Omental fat pad (tissue), 3 donors: ENCODE measurements at regions not wholly inside any gene's neighbourhood (a gene's known extent, or its start where the extent isn't known, plus 50 kb on each side); places are given as distances from the start of the nearest gene placed in this dataset.

Experiments
- ATAC-seq: fragments of 150-250 bp; one replicate; pipeline ENCODE4 v1.9.1; 2016; ENCODE audit warnings: mild to moderate bottlenecking, moderate library complexity; ENCODE audit not compliant: low FRiP score
- DNase-seq: peaks from one replicate; pipeline ENCODE4 v3.0.0-alpha.2; 2019; ENCODE audit warnings: low spot score
- TF ChIP-seq, protein P1 (sequence below), 3 donors: fragments of 450-650 bp; IDR thresholded peaks; one replicate each; pipeline ENCODE4 v1.5.1; 2016 to 2017; ENCODE audit warnings: antibody characterized with exemption in 3 of 3, mild to moderate bottlenecking in 3 of 3, moderate library complexity in 2 of 3

DNA sequence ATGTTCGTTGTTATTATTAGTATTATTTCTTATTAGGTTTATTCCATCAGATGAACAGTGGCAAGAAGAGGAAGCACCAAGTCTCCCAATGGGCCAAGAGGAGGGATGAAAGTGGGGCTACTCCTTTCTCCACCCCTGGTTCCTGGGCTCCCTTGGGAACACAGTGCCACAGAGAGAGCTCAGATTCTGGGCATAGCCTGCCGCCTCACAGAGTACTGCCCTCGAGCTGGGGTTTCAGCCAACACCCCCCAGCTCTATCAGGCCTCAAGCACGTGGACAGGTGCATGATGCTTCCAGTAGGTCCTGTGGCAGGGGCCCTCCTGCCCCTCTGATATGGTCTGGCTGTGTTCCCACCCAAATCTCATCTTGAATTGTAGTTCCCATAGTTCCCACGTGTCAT, 103.6 kb upstream of the RNF32 start:
- TF ChIP-seq, protein P1, sequence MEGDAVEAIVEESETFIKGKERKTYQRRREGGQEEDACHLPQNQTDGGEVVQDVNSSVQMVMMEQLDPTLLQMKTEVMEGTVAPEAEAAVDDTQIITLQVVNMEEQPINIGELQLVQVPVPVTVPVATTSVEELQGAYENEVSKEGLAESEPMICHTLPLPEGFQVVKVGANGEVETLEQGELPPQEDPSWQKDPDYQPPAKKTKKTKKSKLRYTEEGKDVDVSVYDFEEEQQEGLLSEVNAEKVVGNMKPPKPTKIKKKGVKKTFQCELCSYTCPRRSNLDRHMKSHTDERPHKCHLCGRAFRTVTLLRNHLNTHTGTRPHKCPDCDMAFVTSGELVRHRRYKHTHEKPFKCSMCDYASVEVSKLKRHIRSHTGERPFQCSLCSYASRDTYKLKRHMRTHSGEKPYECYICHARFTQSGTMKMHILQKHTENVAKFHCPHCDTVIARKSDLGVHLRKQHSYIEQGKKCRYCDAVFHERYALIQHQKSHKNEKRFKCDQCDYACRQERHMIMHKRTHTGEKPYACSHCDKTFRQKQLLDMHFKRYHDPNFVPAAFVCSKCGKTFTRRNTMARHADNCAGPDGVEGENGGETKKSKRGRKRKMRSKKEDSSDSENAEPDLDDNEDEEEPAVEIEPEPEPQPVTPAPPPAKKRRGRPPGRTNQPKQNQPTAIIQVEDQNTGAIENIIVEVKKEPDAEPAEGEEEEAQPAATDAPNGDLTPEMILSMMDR (IDR thresholded peaks at IDR 0.05): no peak
- ATAC-seq (no peak), DNase-seq (no peak)

DNA sequence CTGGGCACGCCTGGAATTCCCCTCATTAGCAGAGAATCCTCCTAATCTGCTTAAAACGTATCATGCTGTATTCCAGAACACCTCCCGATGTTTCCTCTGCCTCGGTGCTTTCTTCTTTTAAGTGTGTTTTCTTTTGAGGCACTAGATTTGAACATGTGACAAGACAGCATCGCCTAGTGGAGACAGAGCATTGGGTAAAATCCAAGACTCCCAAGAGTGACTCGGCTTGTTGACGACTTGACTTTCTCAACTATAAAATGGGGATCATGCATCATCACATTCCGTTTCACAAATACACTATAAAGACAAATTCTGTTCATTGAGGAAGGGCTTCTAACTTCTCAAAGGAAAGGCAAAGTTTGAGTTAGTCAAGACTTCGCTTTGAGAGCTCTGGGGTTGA, 105.6 kb upstream of the RNF32 start:
- ATAC-seq: no peak
- no peak for DNase-seq
- TF ChIP-seq, protein P1 (IDR thresholded peaks at IDR 0.05): no peak

DNA sequence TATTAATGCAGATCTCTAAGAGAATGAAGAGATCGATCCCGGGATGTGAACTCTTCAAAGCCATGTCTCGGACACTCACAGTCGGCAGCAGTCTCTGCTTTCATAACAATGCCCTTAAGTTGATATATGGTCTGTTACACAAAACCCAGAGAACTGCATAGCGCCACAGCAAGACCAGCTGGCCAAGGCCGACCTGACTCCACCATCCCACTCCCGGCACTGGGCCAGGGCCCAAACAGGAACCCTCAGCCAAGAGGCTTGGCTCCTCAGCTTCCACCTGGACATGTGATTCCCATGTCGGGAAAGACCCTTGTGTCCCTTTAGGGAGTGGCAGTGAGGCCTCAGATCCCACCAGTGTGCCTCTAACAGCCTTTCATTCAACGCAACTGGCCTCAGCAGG, 106.6 kb upstream of the RNF32 start:
- ATAC-seq (no peak), DNase-seq (no peak)
- TF ChIP-seq, protein P1 (IDR thresholded peaks at IDR 0.05): no peak

DNA sequence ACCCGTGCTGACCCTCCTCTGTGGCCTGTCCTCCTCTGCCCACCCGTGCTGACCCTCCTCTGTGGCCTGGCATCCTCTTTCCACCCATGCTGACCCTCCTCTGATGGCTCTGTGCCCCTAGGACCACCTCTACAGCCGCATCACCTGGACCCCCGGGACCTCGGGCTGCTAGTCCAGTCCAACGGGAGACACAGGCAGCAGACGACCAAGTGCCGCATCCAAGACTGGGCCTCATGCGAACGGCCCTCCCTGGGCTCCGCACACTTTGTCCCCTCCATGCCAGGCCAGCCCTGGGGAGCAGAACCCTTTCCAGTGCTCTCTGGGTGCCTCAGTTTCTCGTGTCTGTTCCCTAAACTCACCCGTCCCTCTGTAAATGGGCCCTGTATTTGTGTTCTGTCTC, 107.2 kb upstream of the RNF32 start:
- TF ChIP-seq, protein P1 (IDR thresholded peaks at IDR 0.05): no peak
- ATAC-seq (no peak), DNase-seq (no peak)

DNA sequence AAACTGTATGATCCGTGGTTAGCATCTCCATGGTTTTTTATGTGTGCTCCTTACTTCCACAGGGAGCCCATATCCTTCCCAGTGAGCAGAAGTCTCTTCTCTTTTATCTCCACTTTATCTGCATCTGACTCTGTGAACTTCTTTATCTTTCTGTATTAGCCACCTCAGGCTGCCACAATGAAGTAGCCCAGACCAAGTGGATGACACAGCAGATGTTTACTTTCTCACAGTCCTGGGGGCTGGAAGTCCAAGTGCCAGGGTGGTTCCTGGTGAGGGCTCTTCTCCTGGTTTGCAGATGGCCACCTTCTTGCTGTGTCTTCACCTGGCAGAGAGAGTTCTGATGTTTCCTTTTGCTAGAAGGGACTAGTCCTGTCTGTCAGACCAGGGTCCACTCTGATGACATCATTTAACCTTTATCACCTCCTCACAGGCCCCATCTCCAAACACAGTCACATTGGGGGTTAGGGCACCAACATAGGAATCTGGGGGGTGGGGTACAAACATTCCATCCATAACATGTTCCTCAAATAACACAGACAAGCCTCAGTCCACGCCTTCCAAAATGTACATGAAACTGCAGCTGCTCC, 108.5 kb upstream of the RNF32 start:
- DNase-seq: no peak

DNA sequence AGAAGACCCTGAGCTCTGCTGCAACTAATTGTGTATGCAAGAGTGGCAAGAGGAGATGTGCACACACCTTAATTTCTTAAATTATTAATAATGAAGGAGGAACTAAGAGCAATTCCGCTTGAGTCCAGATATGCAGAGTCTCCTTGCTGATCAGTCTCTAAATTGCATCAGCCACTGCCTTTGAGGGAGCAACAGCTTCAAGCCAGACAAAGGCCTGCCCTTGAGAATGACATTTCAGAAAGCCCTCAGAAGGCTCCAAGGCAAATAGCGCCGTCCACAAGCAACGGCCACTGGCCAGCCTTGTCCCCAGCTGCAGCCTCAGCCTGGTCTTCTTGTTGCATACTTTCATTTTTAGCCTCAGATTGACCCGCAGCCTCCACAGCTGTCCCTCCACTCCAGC, 110.6 kb upstream of the RNF32 start:
- ATAC-seq (no peak), DNase-seq (no peak)
- TF ChIP-seq, protein P1 (IDR thresholded peaks at IDR 0.05): no peak

More for the DNA sequence above, 108.5 kb upstream of the RNF32 start:
- TF ChIP-seq, protein P1 (IDR thresholded peaks at IDR 0.05): no peak
- ATAC-seq: no peak

DNA sequence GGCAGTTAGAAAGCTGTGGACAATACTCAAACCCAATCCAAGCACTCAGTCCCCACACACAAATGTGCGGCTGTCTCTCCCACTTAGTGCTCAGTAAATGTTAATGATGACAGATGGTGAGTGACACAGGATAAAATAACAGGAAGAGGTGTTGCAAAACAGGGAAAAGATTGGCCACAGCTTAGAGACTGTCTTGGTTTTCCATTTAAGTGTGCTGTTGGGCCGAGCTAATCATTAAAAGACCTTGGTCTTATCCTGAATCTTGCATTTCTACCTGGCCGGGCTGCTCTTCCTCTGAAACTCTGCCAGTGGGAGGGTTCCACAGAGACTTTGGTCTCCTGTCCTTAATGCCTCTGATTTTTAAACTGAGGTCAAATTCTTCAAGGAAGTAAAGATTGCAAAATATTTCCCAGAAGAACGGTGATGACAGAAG, 113.1 kb upstream of the RNF32 start:
- ATAC-seq: no peak
- no peak for DNase-seq
- TF ChIP-seq, protein P1 (IDR thresholded peaks at IDR 0.05): no peak
